GM18867 (cell line): ENCODE measurements at regions not wholly inside any gene's neighbourhood (a gene's known extent, or its start where the extent isn't known, plus 50 kb on each side); places are given as distances from the start of the nearest gene placed in this dataset.
"Not testable (repeated sequence)": the region's sequence is repeated elsewhere in the genome, so short reads cannot be mapped to it uniquely, and the experiment has no call there.

ENCODE experiments used
- ATAC-seq: cut with Tn5 transposase; IDR thresholded peaks from one replicate; pipeline ENCODE4 v1.9.1; 2021; ENCODE audit warnings: mild to moderate bottlenecking, moderate library complexity; ENCODE audit not compliant: unreplicated experiment

DNA sequence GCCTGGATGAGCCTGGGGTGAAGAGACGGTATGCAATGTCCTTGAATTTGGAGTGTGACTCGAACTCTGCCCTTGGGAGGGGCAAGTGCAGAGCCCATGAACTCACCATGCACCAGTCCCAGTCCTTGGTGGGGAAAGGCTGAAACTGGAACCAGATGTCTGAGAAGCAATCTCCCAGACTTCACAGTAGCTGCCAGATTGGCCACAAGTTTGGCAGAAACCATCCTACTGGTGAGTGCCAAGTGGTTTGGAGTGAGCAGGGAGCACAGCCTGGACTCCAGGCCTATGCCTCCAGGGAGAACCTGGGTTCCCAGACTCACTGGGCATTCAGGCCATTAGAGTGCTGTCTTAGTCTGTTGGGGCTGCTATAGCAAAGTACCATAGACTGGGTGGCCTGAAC is 99.6 kb upstream of the LYZL1 start:
- ATAC-seq: no peak

DNA sequence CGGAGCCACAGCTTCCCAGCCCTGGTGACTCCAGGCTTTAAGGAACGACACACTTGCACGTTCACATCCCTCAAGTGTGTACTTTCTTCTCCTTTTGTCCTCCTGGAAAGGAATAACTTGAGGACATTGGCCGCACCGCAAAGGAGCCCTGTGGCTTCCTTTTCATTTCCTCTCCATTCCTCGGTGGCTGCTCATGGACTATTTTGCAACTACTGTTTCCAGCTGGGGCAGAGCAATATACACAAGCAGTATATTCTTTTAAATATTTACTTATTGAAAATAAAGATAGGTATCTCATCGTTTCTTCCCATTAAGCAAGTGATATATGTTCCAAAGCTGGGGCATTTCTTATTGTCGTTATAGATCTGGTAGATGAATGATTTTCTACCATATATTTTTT is 97.2 kb upstream of the LYZL1 start:
- no peak for ATAC-seq

DNA sequence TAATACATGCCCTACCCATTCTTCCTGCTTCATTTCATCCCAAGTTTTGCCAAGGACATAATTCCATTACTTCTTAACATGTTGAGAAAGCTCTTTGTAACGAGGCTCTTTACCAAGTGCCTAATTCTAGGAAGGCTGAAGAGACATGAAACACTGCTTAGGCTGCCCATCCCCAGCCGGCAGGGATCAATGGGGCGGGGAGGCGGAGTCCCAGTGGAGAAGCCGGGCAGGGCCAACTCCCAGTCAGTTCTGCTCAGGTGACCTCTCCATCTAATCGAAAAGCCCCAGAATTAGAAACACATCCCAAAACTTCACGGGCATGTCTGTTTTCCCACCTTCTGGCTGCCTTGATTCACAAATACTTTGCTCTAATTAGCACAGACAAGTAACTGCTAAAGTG is 89.5 kb upstream of the LYZL1 start:
- ATAC-seq: no peak

- no peak for ATAC-seq
Measured at GRCh38 chr10:29199941-29200679, 88.8 kb upstream of the LYZL1 start.

GRCh38 chr10:29202386-29202940 is 86.4 kb upstream of the LYZL1 start:
- no peak for ATAC-seq

- no peak for ATAC-seq
Measured at GRCh38 chr10:29203432-29203831, 85.4 kb upstream of the LYZL1 start.

DNA sequence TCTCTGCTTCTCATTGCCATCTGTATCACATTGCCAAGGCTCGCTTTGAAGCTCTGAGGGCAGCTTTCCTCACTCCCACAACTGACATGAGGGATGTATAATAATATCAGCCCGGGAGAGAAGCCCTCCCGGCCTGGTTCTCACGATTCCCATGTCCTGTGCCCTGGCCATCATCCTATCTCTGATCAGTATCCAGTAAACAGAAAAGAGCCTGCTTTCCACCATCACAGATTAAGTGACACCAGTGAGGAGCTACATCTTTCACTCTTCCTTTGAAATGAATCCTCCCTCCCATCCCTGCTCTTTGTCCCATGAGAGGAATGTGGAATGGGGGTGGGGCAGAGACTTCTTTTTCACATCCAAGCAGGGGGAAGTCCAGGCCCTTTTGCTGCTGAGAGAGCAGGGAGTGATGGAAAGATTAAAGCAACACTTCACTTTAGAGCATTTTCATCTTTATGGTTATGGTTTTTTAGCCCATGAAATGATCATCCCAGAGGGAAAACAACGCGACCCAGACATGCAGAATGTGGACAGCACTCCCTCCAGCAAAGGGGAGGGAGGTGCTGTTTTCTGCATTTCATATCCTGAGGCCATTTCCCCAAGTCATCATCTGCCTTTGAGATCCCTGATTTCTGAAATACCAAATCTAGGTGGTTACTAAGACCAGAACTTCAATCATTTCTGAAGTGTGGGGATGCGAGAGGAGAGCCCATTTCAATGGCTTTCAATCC is 84.6 kb upstream of the LYZL1 start:
- ATAC-seq: no peak

DNA sequence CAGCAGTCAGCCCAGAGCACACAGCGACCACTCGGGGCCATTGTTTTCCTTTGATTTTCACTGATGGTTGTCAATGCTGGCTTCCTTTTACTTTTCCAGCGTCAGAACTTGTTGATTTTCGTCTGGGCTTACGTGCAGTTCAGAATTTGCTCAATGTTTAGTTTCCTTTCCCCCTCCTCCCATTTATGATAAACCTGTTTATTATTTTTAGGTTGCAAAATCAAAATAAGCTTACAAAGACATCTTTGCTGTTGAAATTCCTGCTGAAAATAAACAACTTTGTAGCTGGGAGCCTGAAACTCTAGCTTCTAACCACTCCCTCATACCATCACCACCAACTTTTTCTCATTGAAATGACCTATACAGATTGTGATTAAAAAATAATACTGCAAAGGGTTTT is 83.1 kb upstream of the LYZL1 start:
- ATAC-seq: no peak

DNA sequence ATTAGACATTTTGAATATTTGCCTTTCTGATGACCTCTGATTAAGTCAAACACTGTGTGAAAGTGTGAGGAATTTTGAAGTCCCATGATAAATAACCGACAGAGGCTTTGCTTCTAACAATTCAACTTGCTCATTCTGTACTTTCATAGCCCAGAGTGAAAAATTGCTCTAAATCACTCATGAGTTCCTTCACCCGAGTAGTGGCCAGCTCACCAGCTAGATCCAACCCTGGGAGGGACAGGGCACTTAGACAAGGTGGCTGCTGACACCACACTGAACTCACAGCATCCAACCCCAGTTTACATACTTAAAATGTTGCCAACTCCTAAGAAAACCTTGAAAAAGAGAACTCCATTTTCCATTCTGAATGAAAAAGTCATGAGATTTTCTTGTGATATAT is 80.0 kb upstream of the LYZL1 start:
- no peak for ATAC-seq

- no peak for ATAC-seq
Measured at GRCh38 chr10:29209830-29210229, 79.0 kb upstream of the LYZL1 start.

DNA sequence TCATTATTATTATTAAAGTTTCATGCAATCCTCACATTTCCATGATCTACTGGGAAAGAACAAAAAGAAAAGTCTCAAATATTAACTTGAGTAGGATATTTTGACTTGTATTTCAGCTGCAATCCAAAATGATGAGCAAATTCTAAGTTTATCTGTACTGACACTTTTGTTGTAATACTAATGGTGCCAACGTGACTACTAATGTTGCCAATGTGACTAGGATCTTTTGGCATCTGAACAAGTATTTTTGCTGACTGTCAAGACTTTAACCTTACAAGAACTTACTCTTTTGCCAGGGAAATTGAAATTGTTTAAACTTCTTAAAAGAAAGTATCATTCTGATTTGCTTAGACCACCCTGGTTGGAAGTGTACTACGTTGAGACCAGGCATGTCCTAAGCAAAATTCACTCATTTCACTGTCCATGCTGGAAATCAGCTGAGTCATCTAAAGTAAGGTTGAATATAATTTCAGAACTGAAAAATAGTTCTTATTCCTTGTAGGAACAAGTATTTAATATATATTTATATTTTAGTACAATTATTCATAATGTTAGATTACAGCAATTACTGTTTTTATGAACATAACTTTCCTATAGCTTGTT is 78.5 kb upstream of the LYZL1 start:
- no peak for ATAC-seq

- no peak for ATAC-seq
Measured at GRCh38 chr10:29212597-29212996, 76.3 kb upstream of the LYZL1 start.

GRCh38 chr10:29214551-29214950 is 74.3 kb upstream of the LYZL1 start:
- ATAC-seq: no peak

DNA sequence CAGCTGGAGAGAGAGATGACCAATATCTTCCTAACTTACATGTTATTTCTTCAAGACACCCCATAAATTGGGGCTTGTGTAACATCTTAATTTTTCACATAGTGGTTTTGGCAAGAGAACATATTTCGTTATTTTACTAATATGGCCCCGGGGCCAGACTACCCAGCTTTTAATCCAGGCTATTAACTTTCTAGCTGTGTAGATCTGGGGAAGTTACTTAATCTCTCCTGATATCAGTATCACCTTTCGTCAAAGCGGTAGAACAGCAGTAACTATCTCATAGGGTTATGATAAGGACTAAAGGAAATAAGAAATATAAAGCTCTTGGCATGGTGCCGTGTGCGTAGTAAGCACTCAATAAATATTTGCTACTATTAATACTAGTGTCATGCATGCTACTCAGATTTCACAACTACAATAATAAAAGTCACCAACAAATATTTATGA is 71.6 kb upstream of the LYZL1 start:
- ATAC-seq: no peak

DNA sequence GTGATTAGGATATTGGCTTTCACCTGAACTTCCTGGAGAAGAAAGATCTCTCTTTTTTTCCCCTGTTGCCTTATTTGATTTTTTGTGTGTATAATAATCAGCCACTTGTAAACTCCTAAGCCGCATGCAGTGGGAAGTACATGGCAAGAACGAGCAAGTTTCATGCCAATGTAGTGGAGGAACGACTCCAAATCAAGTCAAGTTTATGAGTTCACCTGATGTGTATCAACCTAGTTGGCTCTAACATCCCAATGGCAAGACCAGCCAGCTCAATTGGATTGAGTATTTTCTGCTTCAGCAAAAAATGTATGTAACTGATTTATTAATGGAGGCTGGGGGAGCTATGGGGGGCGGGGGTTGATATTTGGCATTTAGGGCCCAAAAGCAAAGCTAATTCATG is 65.5 kb upstream of the LYZL1 start:
- ATAC-seq: no peak

DNA sequence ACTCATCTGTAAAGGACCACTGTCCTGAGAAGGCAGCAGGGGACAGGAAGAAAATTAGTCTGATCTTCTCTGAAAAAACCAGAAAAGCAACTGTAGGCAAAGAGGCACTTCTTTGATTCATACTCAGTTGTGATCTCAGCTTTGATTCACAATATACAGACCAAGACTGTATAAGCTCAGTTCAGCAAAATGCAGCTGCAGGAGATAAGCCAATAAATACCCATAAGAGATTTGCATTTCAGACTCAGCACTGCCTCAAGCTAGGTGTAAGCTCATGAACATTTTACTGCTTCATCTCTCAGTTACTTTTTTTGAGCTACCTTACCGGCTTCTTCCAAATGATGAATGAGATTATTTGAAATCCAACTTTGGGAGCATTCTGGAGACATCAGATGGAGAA is 64.2 kb upstream of the LYZL1 start:
- no peak for ATAC-seq

GRCh38 chr10:29227201-29227600 is 61.7 kb upstream of the LYZL1 start:
- ATAC-seq: no peak

DNA sequence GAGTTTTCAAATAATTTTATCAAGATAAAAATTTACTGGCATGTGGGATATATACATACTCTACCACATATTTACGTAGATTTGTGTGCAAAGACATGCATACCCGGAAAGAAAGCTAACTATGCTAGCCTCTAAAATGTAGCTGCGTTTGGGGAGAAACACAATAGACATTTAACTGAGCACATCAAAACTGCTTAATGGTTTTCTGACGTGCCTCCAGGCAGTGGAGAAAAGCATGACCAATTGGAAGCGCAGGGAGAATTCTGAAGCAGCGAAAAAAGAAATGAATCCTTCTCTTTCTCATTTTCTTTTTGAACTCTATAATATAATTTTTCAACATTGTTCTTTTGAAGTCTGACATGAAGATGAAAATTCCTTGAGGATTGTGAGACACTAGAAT is 60.3 kb upstream of the LYZL1 start:
- no peak for ATAC-seq

DNA sequence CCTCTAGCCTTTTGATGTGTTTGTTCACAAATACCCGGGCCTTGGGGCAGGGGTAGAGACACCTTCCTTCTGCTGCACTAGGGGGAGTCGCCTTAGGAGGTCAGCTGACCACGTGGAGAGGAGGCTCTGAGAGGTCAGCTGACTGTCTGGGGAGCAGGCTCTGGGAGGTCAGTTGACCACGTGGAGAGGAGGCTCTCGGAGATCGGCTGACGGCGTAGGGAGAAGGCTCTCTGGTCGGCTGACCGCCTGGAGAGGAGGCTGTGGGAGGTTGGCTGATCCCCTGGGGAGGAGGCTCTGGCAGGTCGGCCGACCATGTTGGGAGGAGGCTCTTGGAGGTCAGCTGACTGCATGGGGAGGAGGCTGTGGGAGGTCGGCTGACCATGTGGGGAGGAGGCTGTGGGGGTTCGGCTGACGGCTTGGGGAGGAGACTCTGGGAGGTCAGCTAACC is 59.6 kb upstream of the LYZL1 start:
- no peak for ATAC-seq

DNA sequence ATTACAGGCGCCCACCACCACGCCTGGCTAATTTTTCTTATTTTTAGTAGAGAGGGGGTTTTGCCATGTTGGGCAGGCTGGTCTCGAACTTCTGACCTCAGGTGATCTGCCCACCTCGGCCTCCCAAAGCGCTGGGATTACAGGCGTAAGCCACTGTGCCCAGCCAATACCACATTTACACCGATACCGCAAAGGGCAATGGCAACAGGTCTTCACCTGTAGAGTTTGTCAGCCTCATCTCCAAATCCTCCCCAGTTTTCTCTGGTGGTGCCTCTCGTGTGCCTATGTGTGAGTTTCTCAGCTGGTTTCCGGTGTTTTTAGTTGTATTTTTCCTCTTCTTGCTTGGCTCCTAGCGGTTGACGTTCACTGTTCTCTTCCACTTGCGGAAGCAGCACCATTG is 52.0 kb upstream of the LYZL1 start:
- ATAC-seq: not testable (repeated sequence)

DNA sequence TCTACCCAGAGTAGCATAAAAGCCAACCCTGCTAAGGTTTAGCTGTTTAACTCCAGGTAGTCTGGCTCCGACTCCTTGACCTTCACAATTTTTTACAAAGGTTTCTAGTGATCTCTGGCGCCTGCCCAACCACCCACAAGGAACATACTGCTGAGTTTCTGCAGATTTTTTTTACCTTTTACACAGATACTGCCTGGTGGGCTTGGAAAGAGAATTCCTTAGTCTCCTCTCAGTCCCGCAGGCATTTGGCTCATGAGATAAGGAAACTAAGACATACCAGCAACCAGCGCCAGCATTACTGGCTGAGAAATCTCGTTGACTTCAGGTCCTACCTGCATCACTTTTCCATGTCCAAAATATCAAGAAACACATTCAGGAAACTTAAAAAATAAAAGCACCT is 51.1 kb upstream of the LYZL1 start:
- no peak for ATAC-seq
